Neural cell (in vitro differentiated cells): ENCODE measurements at regions not wholly inside any gene's neighbourhood (a gene's known extent, or its start where the extent isn't known, plus 50 kb on each side); places are given as distances from the start of the nearest gene placed in this dataset.

Experiments used
- CTCF ChIP-seq: fragments of 450-650 bp; IDR thresholded peaks from 2 replicates; pipeline ENCODE4 v1.5.1; 2014; ENCODE audit warnings: antibody characterized with exemption, mild to moderate bottlenecking, moderate library complexity; ENCODE audit not compliant: poor library complexity, severe bottlenecking
- EP300 ChIP-seq: fragments of 450-650 bp; conservative IDR thresholded peaks from 2 replicates; pipeline ENCODE4 v1.6.1; 2014; ENCODE audit warnings: antibody characterized with exemption, mild to moderate bottlenecking, moderate library complexity; ENCODE audit not compliant: poor library complexity, severe bottlenecking
- EZH2 ChIP-seq: fragments of 200-600, 300-800 bp; shearing (Covaris generic), sonication (generic); IDR thresholded peaks from 2 replicates; pipeline ENCODE4 v1.6.1; 2014; ENCODE audit warnings: antibody characterized with exemption, low read length, borderline replicate concordance, mild to moderate bottlenecking; ENCODE audit not compliant: insufficient read depth, poor library complexity, severe bottlenecking
- REST ChIP-seq: IDR thresholded peaks from 2 replicates; pipeline ENCODE4 v1.6.1; 2012; ENCODE audit warnings: borderline replicate concordance

GRCh38 chrX:536616-537015 lies 94.0 kb upstream of the SHOX start:
- TF ChIP-seq CTCF (no peak), EZH2 (no peak), REST (no peak), EP300 (no peak)
